ENCODE measurements at regions not wholly inside any gene's neighbourhood (a gene's known extent, or its start where the extent isn't known, plus 50 kb on each side); places are given as distances from the start of the nearest gene placed in this dataset.

DNA sequence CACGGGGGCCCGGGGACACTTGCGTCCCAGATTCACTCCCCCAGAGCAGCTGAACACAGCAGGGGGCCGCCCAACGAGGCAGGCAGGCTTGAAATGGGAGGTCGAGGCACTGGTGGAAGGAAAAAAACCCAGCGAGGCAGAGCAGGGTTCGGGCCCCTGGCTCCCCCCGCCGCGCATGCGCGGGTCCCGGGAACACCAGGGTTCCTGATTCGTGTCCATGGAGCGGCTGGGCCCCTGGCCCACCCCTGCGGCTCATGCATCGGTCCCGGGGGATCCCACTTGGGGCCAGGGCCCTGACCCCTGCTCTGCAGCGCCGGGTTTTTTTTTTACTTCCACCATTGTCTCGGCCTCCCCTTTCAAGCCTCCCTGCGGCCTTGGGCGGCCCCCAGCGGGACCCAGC lies 321.5 kb downstream of the ALG10 start:
- Histone ChIP-seq H3K4ac (ENCODE audit: low read depth in 1 of 2, low read length in 2 of 2) (no peak overlapping the region), H4K91ac (ENCODE audit: low read length) (no peak overlapping the region), H3K36me3 (ENCODE audit: control insufficient read depth in 1 of 2, insufficient read depth in 2 of 2, low read depth in 1 of 2, low read length in 2 of 2) (peaks cover 0 to 3% of the 10 kb centered on the region in 2 experiments), H3K4me3 (ENCODE audit: insufficient read depth in 1 of 2, low read depth in 1 of 2, low read length in 2 of 2) (no peak overlapping the region), H3K18ac (ENCODE audit: low read depth in 1 of 2, low read length in 2 of 2) (no peak overlapping the region), H2BK5ac (ENCODE audit: low read depth, low read length, poor library complexity, severe bottlenecking) (no peak overlapping the region), H3K27ac (ENCODE audit: low read length, poor library complexity, severe bottlenecking) (no peak overlapping the region), H3K27me3 (ENCODE audit: control insufficient read depth in 1 of 2, insufficient read depth in 1 of 2, low read length in 2 of 2) (no peaks in the 10 kb centered on the region), H2BK120ac (ENCODE audit: low read depth, low read length) (no peak overlapping the region), H3K4me2 (ENCODE audit: low read length, poor library complexity, severe bottlenecking) (no peak overlapping the region), H3K9ac (ENCODE audit: low read length) (no peak overlapping the region), H4K8ac (ENCODE audit: low read length) (no peak overlapping the region), H3K79me1 (replicated peaks; ENCODE audit: low read length, poor library complexity, severe bottlenecking) (no peaks in the 10 kb centered on the region), H3K4me1 (ENCODE audit: control insufficient read depth, insufficient read depth, low read depth, low read length) (no peaks in the 10 kb centered on the region), H3K9me3 (ENCODE audit: control insufficient read depth, low read length) (no peaks in the 10 kb centered on the region), H2AK5ac (ENCODE audit: low read length, severe bottlenecking) (no peak overlapping the region), H3K14ac (ENCODE audit: low read length in 2 of 2) (no peak overlapping the region), H2BK12ac (ENCODE audit: low read length in 2 of 2) (no peak overlapping the region), H2BK15ac (ENCODE audit: low read depth, poor library complexity, severe bottlenecking) (no peak overlapping the region), H3K23ac (ENCODE audit: low read length in 2 of 2) (no peak overlapping the region), H2AFZ (ENCODE audit: low read depth, low read length) (no peak overlapping the region)
- DNase-seq = no peak
- WGBS = 85% methylated on average over 25 of the region's 25 CpGs

DNA sequence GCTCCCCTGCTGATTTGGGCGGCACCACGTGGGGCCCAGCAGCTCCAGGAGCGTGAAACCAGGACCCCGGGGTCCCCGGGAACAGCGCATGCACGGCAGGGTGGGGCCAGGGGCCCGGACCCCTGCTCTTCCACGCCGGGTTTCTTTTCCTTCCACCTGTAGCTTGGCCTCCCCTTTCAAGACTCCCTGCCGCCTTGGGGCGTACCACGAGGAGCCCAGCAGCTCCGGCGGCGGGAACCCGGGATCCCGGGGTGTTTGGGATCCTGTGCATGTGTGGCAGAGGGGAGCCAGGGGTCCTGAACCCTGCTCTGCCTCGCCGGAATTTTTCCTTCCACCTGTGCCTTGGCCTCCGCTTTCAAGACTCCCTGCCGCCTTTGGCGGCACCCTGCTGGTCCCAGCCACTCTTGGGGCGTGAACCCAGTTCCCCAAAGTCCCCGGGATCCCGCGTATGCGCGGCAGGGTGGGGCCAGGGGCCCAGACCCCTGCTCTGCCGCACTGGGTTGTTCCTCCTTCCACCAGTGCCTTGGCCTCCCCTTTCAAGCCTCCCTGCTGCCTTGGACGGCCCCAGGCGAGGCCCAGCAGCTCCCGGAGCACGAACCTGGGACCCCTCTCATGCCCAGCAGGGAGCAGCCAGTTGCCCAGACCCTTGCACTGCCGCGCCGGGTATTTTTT lies 322.7 kb downstream of the ALG10 start:
- Histone ChIP-seq H3K4me3 (ENCODE audit: insufficient read depth in 1 of 2, low read depth in 1 of 2, low read length in 2 of 2) (no peak overlapping the region), H2BK12ac (ENCODE audit: low read length in 2 of 2) (no peak overlapping the region), H3K14ac (ENCODE audit: low read length in 2 of 2) (no peak overlapping the region), H2AFZ (ENCODE audit: low read depth, low read length) (no peak overlapping the region), H3K9ac (ENCODE audit: low read length) (no peak overlapping the region), H4K91ac (ENCODE audit: low read length) (no peak overlapping the region), H3K27ac (ENCODE audit: low read length, poor library complexity, severe bottlenecking) (no peak overlapping the region), H3K23ac (ENCODE audit: low read length in 2 of 2) (no peak overlapping the region), H3K4ac (ENCODE audit: low read depth in 1 of 2, low read length in 2 of 2) (no peak overlapping the region), H4K8ac (ENCODE audit: low read length) (no peak overlapping the region), H2BK15ac (ENCODE audit: low read depth, poor library complexity, severe bottlenecking) (no peak overlapping the region), H3K36me3 (ENCODE audit: control insufficient read depth in 1 of 2, insufficient read depth in 2 of 2, low read depth in 1 of 2, low read length in 2 of 2) (no peaks in the 10 kb centered on the region), H3K4me2 (ENCODE audit: low read length, poor library complexity, severe bottlenecking) (no peak overlapping the region), H3K4me1 (ENCODE audit: control insufficient read depth, insufficient read depth, low read depth, low read length) (no peaks in the 10 kb centered on the region), H3K27me3 (ENCODE audit: control insufficient read depth in 1 of 2, insufficient read depth in 1 of 2, low read length in 2 of 2) (no peaks in the 10 kb centered on the region), H3K18ac (ENCODE audit: low read depth in 1 of 2, low read length in 2 of 2) (no peak overlapping the region), H2BK120ac (ENCODE audit: low read depth, low read length) (no peak overlapping the region), H2AK5ac (ENCODE audit: low read length, severe bottlenecking) (no peak overlapping the region), H3K9me3 (ENCODE audit: control insufficient read depth, low read length) (no peaks in the 10 kb centered on the region), H2BK5ac (ENCODE audit: low read depth, low read length, poor library complexity, severe bottlenecking) (no peak overlapping the region), H3K79me1 (replicated peaks; ENCODE audit: low read length, poor library complexity, severe bottlenecking) (no peaks in the 10 kb centered on the region)
- DNase-seq = no peak
- whole genome bisulfite sequencing = 81% methylated on average over 37 of the region's 37 CpGs

- no peak for DNase-seq
- Histone ChIP-seq H3K4me1 (ENCODE audit: control insufficient read depth, insufficient read depth, low read depth, low read length) (no peaks in the 10 kb centered on the region), H2BK5ac (ENCODE audit: low read depth, low read length, poor library complexity, severe bottlenecking) (no peak overlapping the region), H2BK15ac (ENCODE audit: low read depth, poor library complexity, severe bottlenecking) (no peak overlapping the region), H3K4me2 (ENCODE audit: low read length, poor library complexity, severe bottlenecking) (no peak overlapping the region), H2BK12ac (ENCODE audit: low read length in 2 of 2) (no peak overlapping the region), H3K36me3 (ENCODE audit: control insufficient read depth in 1 of 2, insufficient read depth in 2 of 2, low read depth in 1 of 2, low read length in 2 of 2) (no peaks in the 10 kb centered on the region), H3K4ac (ENCODE audit: low read depth in 1 of 2, low read length in 2 of 2) (no peak overlapping the region), H3K9ac (ENCODE audit: low read length) (no peak overlapping the region), H3K9me3 (ENCODE audit: control insufficient read depth, low read length) (no peaks in the 10 kb centered on the region), H3K79me1 (replicated peaks; ENCODE audit: low read length, poor library complexity, severe bottlenecking) (no peaks in the 10 kb centered on the region), H2AK5ac (ENCODE audit: low read length, severe bottlenecking) (no peak overlapping the region), H3K23ac (ENCODE audit: low read length in 2 of 2) (no peak overlapping the region), H3K27ac (ENCODE audit: low read length, poor library complexity, severe bottlenecking) (no peak overlapping the region), H2AFZ (ENCODE audit: low read depth, low read length) (no peak overlapping the region), H3K4me3 (ENCODE audit: insufficient read depth in 1 of 2, low read depth in 1 of 2, low read length in 2 of 2) (no peak overlapping the region), H4K91ac (ENCODE audit: low read length) (no peak overlapping the region), H4K8ac (ENCODE audit: low read length) (no peak overlapping the region), H2BK120ac (ENCODE audit: low read depth, low read length) (no peak overlapping the region), H3K18ac (ENCODE audit: low read depth in 1 of 2, low read length in 2 of 2) (no peak overlapping the region), H3K27me3 (ENCODE audit: control insufficient read depth in 1 of 2, insufficient read depth in 1 of 2, low read length in 2 of 2) (no peaks in the 10 kb centered on the region), H3K14ac (ENCODE audit: low read length in 2 of 2) (no peak overlapping the region)
- 75% methylated on average over 31 of the region's 31 CpGs for WGBS
Measured at GRCh38 chr12:34345801-34346200, 323.5 kb downstream of the ALG10 start.

DNA sequence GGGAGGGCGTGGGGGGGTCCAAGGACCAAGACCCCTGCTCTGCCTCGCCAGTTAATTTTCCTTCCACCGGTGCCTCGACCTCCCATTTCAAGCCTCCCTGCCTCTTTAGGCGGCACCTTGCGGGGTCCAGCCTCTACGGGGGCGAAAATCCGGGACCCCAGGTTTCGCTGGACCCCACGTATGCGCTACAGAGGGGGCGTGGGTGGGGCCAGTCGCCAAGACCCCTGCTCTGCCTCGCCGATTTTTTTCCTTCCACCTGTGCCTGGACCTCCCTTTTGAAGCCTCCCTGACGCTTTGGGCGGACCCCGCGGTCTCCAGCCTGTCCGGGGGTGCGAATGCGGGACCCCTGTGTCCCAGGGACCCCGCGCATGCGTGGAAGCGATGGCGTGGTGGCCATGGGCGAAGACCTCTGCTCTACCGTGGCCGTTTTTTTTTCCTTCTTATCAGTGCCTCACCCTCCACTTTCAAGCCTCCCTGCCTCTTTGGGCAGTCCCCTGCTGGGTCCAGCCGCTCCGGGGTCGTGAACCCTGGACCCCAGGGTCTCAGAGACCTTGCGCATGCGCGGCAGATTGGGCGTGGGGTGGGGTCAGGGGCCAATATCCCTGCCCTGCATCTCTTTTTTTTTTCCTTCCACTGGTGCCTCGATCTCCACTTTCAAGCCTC lies 324.2 kb downstream of the ALG10 start:
- H3K4me1 ChIP-seq (ENCODE audit: control insufficient read depth, insufficient read depth, low read depth, low read length) = no peaks in the 10 kb centered on the region
- no peak overlapping the region for H3K18ac ChIP-seq (ENCODE audit: low read depth in 1 of 2, low read length in 2 of 2)
- no peaks in the 10 kb centered on the region for H3K36me3 ChIP-seq (ENCODE audit: control insufficient read depth in 1 of 2, insufficient read depth in 2 of 2, low read depth in 1 of 2, low read length in 2 of 2)
- WGBS = 75% methylated on average over 37 of the region's 39 CpGs
- no peak overlapping the region for H2BK120ac ChIP-seq (ENCODE audit: low read depth, low read length)
- H3K23ac ChIP-seq (ENCODE audit: low read length in 2 of 2) = no peak overlapping the region
- H3K9me3 ChIP-seq (ENCODE audit: control insufficient read depth, low read length) = no peaks in the 10 kb centered on the region
- no peak overlapping the region for H3K4me2 ChIP-seq (ENCODE audit: low read length, poor library complexity, severe bottlenecking)
- H3K14ac ChIP-seq (ENCODE audit: low read length in 2 of 2) = no peak overlapping the region
- no peaks in the 10 kb centered on the region for H3K79me1 ChIP-seq (replicated peaks; ENCODE audit: low read length, poor library complexity, severe bottlenecking)
- no peak overlapping the region for H2BK5ac ChIP-seq (ENCODE audit: low read depth, low read length, poor library complexity, severe bottlenecking)
- H3K27ac ChIP-seq (ENCODE audit: low read length, poor library complexity, severe bottlenecking) = no peak overlapping the region
- no peak overlapping the region for H3K4ac ChIP-seq (ENCODE audit: low read depth in 1 of 2, low read length in 2 of 2)
- no peak overlapping the region for H2BK15ac ChIP-seq (ENCODE audit: low read depth, poor library complexity, severe bottlenecking)
- DNase-seq = no peak
- no peak overlapping the region for H3K9ac ChIP-seq (ENCODE audit: low read length)
- H2BK12ac ChIP-seq (ENCODE audit: low read length in 2 of 2) = no peak overlapping the region
- no peaks in the 10 kb centered on the region for H3K27me3 ChIP-seq (ENCODE audit: control insufficient read depth in 1 of 2, insufficient read depth in 1 of 2, low read length in 2 of 2)
- H2AK5ac ChIP-seq (ENCODE audit: low read length, severe bottlenecking) = no peak overlapping the region
- no peak overlapping the region for H4K8ac ChIP-seq (ENCODE audit: low read length)
- no peak overlapping the region for H3K4me3 ChIP-seq (ENCODE audit: insufficient read depth in 1 of 2, low read depth in 1 of 2, low read length in 2 of 2)
- no peak overlapping the region for H2AFZ ChIP-seq (ENCODE audit: low read depth, low read length)
- no peak overlapping the region for H4K91ac ChIP-seq (ENCODE audit: low read length)
